ENCODE measurements at regions not wholly inside any gene's neighbourhood (a gene's known extent, or its start where the extent isn't known, plus 50 kb on each side); places are given as distances from the start of the nearest gene placed in this dataset.

DNA sequence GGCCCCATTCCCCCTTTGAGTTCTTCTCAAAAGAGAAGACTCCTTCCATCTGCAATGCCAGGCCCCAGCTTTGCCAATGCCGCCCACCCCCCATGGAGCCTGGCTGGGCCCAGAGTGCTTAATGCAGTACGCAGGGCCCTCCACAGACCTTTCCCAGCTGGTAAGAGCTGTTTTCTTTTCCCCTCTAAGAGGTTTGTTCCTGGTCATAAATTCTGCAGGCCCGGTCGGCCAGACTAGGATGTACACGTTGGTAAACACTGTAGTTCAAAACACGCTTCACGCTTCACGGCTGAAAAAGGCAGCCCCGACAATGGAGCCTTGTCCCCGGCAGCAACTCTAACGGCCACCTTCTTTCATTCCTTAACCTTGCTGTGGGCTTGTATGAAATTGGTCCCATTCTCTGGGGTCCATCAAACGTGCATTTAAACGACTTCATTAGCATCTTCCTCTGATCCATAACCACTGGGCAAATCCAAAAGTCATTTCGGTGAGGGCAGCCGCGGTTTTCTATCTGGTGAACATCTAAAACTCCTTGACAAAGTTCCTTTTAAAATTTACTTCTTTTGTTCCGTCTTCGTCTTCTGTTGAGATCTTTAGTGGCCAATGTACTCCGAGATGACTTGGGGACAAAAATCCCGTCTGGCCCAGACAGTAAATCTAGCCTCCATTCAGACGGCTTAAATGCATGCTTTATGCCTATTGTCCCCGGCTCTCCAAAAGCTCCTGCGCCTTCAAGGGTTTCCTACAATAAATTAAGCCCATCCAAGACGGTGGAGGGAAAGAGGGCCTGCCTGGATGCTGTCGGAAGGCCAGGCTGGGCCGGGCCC, 60.0 kb upstream of the MYEOV start:
- TF ChIP-seq CTCF (conservative IDR thresholded peaks at IDR 0.05; ENCODE audit: low read depth in 2 of 2), result no peak
- TF ChIP-seq EZH2 (IDR thresholded peaks at IDR 0.05; ENCODE audit: low read depth, unreplicated experiment), result no peak
- no peak for TF ChIP-seq POLR2AphosphoS5 (IDR thresholded peaks at IDR 0.05; ENCODE audit: low read depth)
- no peak for TF ChIP-seq EZH2phosphoT487 (IDR thresholded peaks at IDR 0.05; ENCODE audit: unreplicated experiment)

Data from GM23338 (cell line).